ENCODE measurements at regions not wholly inside any gene's neighbourhood (a gene's known extent, or its start where the extent isn't known, plus 50 kb on each side); places are given as distances from the start of the nearest gene placed in this dataset.

DNA sequence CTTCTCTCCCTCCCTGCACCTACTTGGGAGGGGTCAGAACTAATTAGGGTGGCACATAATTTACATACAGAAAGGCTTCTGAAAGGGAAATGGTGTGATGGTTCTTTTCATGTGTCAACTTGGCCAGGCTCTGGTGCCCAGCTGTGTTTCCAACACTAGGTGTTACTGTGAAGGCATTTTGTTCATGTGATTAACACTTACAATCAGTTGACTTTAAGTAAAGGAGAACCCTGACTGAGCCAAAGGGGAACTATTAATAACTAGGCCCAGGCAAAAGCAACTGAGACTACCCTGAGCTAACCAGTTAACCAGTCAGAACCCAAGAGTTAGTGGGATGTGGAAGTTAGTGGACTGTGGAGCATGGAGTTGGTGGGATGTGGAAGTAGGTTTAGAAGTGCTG lies 114.9 kb downstream of the SEC16B start:
- TF ChIP-seq FOXM1 (IDR thresholded peaks at IDR 0.05; ENCODE audit: borderline replicate concordance, low read depth) = no peak
- TF ChIP-seq NFIC (IDR thresholded peaks at IDR 0.05) = no peak
- TF ChIP-seq TAF1 (IDR thresholded peaks at IDR 0.05; ENCODE audit: low read depth) = no peak
- TF ChIP-seq, protein P1, sequence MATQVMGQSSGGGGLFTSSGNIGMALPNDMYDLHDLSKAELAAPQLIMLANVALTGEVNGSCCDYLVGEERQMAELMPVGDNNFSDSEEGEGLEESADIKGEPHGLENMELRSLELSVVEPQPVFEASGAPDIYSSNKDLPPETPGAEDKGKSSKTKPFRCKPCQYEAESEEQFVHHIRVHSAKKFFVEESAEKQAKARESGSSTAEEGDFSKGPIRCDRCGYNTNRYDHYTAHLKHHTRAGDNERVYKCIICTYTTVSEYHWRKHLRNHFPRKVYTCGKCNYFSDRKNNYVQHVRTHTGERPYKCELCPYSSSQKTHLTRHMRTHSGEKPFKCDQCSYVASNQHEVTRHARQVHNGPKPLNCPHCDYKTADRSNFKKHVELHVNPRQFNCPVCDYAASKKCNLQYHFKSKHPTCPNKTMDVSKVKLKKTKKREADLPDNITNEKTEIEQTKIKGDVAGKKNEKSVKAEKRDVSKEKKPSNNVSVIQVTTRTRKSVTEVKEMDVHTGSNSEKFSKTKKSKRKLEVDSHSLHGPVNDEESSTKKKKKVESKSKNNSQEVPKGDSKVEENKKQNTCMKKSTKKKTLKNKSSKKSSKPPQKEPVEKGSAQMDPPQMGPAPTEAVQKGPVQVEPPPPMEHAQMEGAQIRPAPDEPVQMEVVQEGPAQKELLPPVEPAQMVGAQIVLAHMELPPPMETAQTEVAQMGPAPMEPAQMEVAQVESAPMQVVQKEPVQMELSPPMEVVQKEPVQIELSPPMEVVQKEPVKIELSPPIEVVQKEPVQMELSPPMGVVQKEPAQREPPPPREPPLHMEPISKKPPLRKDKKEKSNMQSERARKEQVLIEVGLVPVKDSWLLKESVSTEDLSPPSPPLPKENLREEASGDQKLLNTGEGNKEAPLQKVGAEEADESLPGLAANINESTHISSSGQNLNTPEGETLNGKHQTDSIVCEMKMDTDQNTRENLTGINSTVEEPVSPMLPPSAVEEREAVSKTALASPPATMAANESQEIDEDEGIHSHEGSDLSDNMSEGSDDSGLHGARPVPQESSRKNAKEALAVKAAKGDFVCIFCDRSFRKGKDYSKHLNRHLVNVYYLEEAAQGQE (IDR thresholded peaks at IDR 0.05; ENCODE audit: low read depth) = no peak
- no peak for TF ChIP-seq ZBTB7A (IDR thresholded peaks at IDR 0.05; ENCODE audit: low read depth)
- TF ChIP-seq TCF12 (IDR thresholded peaks at IDR 0.05; ENCODE audit: low read depth) = no peak
- TF ChIP-seq CREB1 (IDR thresholded peaks at IDR 0.05; ENCODE audit: low read depth) = no peak

DNA sequence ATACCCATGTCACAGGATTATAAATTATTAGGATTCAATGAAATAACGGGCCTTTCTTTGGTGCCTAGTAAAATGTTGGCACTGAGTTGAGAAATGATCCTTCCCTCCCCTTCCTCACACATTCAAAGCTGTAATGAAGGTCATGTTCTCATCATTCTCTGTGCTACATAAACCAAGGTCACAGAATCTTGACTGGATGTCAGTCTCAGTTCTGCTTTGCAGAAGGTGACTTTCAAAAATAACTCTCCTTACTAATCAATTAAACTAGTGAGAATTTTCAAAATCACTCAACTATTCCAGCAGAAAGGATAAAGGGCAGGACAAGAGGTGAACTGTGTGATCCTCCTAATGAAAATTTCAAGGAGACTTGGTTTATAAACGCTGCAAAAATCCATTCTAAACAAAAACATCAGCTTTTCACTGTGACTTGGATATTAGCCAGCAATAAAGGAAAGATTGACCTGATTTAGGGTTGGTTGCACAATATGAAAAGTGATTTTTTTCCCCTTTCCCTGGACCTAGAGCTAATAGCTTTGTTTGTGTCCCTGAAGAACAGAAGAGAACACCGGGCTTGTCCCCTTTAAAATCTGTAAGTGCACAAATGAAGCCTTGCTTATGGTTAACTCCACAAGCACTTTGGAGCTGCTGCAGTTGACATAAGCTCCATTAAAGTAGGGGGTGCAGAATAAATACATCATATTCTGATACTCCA lies 120.1 kb downstream of the SEC16B start:
- no peak for TF ChIP-seq TAF1 (IDR thresholded peaks at IDR 0.05; ENCODE audit: low read depth)

DNA sequence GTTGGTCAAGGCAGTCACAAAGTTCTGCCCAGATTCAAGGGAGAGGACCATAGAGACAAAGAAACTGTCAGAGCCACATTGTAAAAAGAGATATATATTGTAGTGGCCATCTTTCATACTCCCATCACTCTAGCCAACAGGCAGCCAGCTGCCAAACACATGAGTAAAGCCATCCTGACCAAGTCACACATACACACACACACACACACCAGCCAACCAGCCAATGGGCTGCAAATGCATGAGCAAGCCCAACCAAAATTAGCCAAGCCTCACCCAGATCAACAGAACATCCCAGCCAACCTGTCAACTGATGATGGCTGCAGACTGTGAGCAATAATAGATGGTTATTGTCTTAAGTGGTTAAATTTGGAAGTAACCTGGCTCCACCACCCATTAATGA lies 120.7 kb downstream of the SEC16B start:
- TF ChIP-seq TAF1 (IDR thresholded peaks at IDR 0.05; ENCODE audit: low read depth) = no peak
- TF ChIP-seq CEBPB (IDR thresholded peaks at IDR 0.05) = no peak
- TF ChIP-seq ZBTB7A (IDR thresholded peaks at IDR 0.05; ENCODE audit: low read depth) = no peak
- TF ChIP-seq YY1 (IDR thresholded peaks at IDR 0.05; ENCODE audit: low read depth) = no peak
- TF ChIP-seq NFIC (IDR thresholded peaks at IDR 0.05) = no peak
- TF ChIP-seq FOXM1 (IDR thresholded peaks at IDR 0.05; ENCODE audit: borderline replicate concordance, low read depth) = no peak
- TF ChIP-seq CREB1 (IDR thresholded peaks at IDR 0.05; ENCODE audit: low read depth) = no peak
- TF ChIP-seq, protein P1 (IDR thresholded peaks at IDR 0.05; ENCODE audit: low read depth) = no peak
- no peak for TF ChIP-seq TCF12 (IDR thresholded peaks at IDR 0.05; ENCODE audit: low read depth)
- no peak for TF ChIP-seq EP300 (IDR thresholded peaks at IDR 0.05; ENCODE audit: borderline replicate concordance)
- TF ChIP-seq, protein P2, sequence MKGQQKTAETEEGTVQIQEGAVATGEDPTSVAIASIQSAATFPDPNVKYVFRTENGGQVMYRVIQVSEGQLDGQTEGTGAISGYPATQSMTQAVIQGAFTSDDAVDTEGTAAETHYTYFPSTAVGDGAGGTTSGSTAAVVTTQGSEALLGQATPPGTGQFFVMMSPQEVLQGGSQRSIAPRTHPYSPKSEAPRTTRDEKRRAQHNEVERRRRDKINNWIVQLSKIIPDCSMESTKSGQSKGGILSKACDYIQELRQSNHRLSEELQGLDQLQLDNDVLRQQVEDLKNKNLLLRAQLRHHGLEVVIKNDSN (IDR thresholded peaks at IDR 0.05) = no peak

DNA sequence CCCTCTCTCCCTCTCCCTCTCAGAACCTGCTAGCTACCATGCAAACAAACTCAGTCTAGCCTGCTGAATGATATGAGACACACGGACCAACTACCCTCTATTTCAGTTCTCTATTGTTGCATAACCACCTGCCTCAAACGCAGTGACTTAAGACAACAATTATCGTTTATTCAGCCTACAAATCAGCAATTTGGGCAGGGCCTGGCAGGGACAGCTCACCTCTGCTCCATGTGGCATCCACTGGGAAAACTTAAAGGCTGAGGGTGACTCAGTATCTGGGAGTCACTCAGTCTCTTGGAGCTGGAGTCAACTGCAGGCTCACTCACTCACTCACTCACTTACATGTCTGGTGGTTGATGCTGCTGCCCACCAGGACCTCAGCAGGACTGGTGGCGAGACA lies 121.3 kb downstream of the SEC16B start:
- TF ChIP-seq CREB1 (IDR thresholded peaks at IDR 0.05; ENCODE audit: low read depth) (no peak), TAF1 (IDR thresholded peaks at IDR 0.05; ENCODE audit: low read depth) (no peak), NFIC (IDR thresholded peaks at IDR 0.05) (no peak), ZBTB7A (IDR thresholded peaks at IDR 0.05; ENCODE audit: low read depth) (no peak)

DNA sequence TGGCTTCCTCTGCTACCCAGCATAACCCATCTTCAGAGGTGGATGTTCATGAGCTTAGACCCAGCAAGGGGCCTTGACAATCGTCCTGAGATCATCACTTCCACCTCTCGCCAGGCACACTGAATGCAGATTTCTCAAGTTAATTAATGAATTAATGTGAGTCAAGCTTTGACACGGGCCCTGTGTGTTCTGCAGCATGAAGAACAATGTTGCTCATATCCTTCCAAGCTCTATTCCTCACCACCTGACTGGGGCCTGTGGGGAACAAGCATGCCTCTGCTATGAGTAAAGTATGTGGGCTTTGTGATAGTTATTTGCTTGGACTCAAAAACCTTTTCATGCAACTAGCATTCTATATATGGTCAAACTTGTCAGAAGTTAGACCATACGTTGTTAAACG lies 122.0 kb downstream of the SEC16B start:
- TF ChIP-seq TCF12 (IDR thresholded peaks at IDR 0.05; ENCODE audit: low read depth) (no peak), CEBPB (IDR thresholded peaks at IDR 0.05) (no peak), ZBTB7A (IDR thresholded peaks at IDR 0.05; ENCODE audit: low read depth) (no peak), YY1 (IDR thresholded peaks at IDR 0.05; ENCODE audit: low read depth) (no peak), EGR1 (IDR thresholded peaks at IDR 0.05) (no peak)
- TF ChIP-seq, protein P1 (IDR thresholded peaks at IDR 0.05; ENCODE audit: low read depth) = no peak

DNA sequence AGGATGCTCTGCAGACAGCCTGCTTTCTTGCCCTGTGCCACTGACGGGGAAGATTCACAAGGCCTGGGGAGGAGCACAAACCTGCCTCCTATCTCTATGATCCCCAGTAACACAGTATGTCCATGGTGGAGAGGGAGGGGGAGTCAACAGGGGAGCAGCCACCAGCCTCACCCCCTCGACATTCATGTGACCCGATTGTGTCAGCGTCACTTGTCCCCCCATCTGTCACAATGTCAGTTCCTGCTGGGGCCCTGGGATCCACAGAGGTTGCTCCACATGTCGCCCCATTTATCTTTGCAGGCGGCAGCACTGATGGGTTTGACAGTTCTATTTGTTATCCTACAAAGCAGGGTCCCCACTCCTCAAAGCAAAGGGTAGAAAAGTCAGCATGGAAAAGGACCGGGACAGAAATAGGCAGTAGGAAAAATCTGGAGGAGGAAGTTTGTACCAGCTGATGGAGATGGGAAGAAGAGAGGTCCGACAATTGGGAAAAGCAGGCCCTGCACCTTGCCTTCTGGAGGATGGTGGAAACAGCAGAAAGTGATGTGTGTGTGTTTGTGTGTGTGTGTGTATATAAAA lies 130.9 kb downstream of the SEC16B start:
- TF ChIP-seq TEAD4 (IDR thresholded peaks at IDR 0.05) = no peak
- TF ChIP-seq CREB1 (IDR thresholded peaks at IDR 0.05; ENCODE audit: low read depth) = no peak
- TF ChIP-seq, protein P2 (IDR thresholded peaks at IDR 0.05) = no peak
- no peak for TF ChIP-seq EP300 (IDR thresholded peaks at IDR 0.05; ENCODE audit: borderline replicate concordance)
- no peak for TF ChIP-seq TAF1 (IDR thresholded peaks at IDR 0.05; ENCODE audit: low read depth)
- TF ChIP-seq CEBPB (IDR thresholded peaks at IDR 0.05) = no peak
- TF ChIP-seq YY1 (IDR thresholded peaks at IDR 0.05; ENCODE audit: low read depth) = no peak
- TF ChIP-seq, protein P3, sequence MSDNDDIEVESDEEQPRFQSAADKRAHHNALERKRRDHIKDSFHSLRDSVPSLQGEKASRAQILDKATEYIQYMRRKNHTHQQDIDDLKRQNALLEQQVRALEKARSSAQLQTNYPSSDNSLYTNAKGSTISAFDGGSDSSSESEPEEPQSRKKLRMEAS (IDR thresholded peaks at IDR 0.05) = no peak
- no peak for TF ChIP-seq FOXM1 (IDR thresholded peaks at IDR 0.05; ENCODE audit: borderline replicate concordance, low read depth)
- TF ChIP-seq NFIC (IDR thresholded peaks at IDR 0.05) = no peak
- TF ChIP-seq, protein P1 (IDR thresholded peaks at IDR 0.05; ENCODE audit: low read depth) = no peak
- no peak for TF ChIP-seq RAD21 (IDR thresholded peaks at IDR 0.05; ENCODE audit: low read depth)
- TF ChIP-seq TCF12 (IDR thresholded peaks at IDR 0.05; ENCODE audit: low read depth) = no peak
- no peak for TF ChIP-seq ZBTB7A (IDR thresholded peaks at IDR 0.05; ENCODE audit: low read depth)
- TF ChIP-seq EGR1 (IDR thresholded peaks at IDR 0.05) = no peak
